ENCODE measurements at regions not wholly inside any gene's neighbourhood (a gene's known extent, or its start where the extent isn't known, plus 50 kb on each side); places are given as distances from the start of the nearest gene placed in this dataset.

- no peak for TF ChIP-seq CTCF (IDR thresholded peaks at IDR 0.05; ENCODE audit: control extremely low read depth, extremely low read depth)
- H3K27me3 ChIP-seq (ENCODE audit: control insufficient read depth in 3 of 3, insufficient read depth in 3 of 3, low read length in 2 of 3): no peaks in the 10 kb centered on the region
- H3K4me3 ChIP-seq: no peak overlapping the region
- no peak overlapping the region for H3K27ac ChIP-seq (ENCODE audit: low read depth in 1 of 2, low read length in 1 of 2)
- no peak overlapping the region for H3K9ac ChIP-seq (ENCODE audit: insufficient read depth in 1 of 2, low read length in 2 of 2)
- ATAC-seq (ENCODE audit: insufficient read depth, low FRiP score) (no peak), DNase-seq (no peak)
- no peaks in the 10 kb centered on the region for H3K36me3 ChIP-seq (ENCODE audit: control insufficient read depth in 4 of 4, insufficient read depth in 4 of 4, low read length in 4 of 4)
- H3K4me1 ChIP-seq (ENCODE audit: control insufficient read depth in 5 of 5, insufficient read depth in 5 of 5, low read length in 5 of 5): peaks cover 0 to 19% (median 0%) of the 10 kb centered on the region in 5 donors
- H3K9me3 ChIP-seq (ENCODE audit: control insufficient read depth in 4 of 4, insufficient read depth in 3 of 4, low read length in 3 of 4): no peaks in the 10 kb centered on the region
- 82 to 85% methylated on average over 6 of the region's 6 CpGs for WGBS, 2 donors
These were observed 157.8 kb upstream of the TRPC6 start for GRCh38 chr11:101741479-101742175.

GRCh38 chr11:101741061-101741460 lies 157.3 kb upstream of the TRPC6 start:
- Histone ChIP-seq H3K4me3 (no peak overlapping the region), H3K36me3 (ENCODE audit: control insufficient read depth in 4 of 4, insufficient read depth in 4 of 4, low read length in 4 of 4) (no peaks in the 10 kb centered on the region), H3K4me1 (ENCODE audit: control insufficient read depth in 5 of 5, insufficient read depth in 5 of 5, low read length in 5 of 5) (peaks cover 0 to 18% (median 0%) of the 10 kb centered on the region in 5 donors), H3K27ac (ENCODE audit: low read depth in 1 of 2, low read length in 1 of 2) (no peak overlapping the region), H3K27me3 (ENCODE audit: control insufficient read depth in 3 of 3, insufficient read depth in 3 of 3, low read length in 2 of 3) (no peaks in the 10 kb centered on the region), H3K9me3 (ENCODE audit: control insufficient read depth in 4 of 4, insufficient read depth in 3 of 4, low read length in 3 of 4) (no peaks in the 10 kb centered on the region), H3K9ac (ENCODE audit: insufficient read depth in 1 of 2, low read length in 2 of 2) (no peak overlapping the region)
- TF ChIP-seq CTCF (IDR thresholded peaks at IDR 0.05; ENCODE audit: control extremely low read depth, extremely low read depth): no peak
- no peak for DNase-seq
- ATAC-seq (ENCODE audit: insufficient read depth, low FRiP score): no peak
- WGBS, 2 donors: 79 to 82% methylated on average over 1 of the region's 1 CpG

- Histone ChIP-seq H3K9ac (ENCODE audit: insufficient read depth in 1 of 2, low read length in 2 of 2) (no peak overlapping the region), H3K36me3 (ENCODE audit: control insufficient read depth in 4 of 4, insufficient read depth in 4 of 4, low read length in 4 of 4) (no peaks in the 10 kb centered on the region), H3K27ac (ENCODE audit: low read depth in 1 of 2, low read length in 1 of 2) (no peak overlapping the region), H3K4me1 (ENCODE audit: control insufficient read depth in 5 of 5, insufficient read depth in 5 of 5, low read length in 5 of 5) (peaks cover 0 to 6% (median 0%) of the 10 kb centered on the region in 5 donors), H3K4me3 (no peak overlapping the region), H3K9me3 (ENCODE audit: control insufficient read depth in 4 of 4, insufficient read depth in 3 of 4, low read length in 3 of 4) (no peaks in the 10 kb centered on the region), H3K27me3 (ENCODE audit: control insufficient read depth in 3 of 3, insufficient read depth in 3 of 3, low read length in 2 of 3) (no peaks in the 10 kb centered on the region)
- TF ChIP-seq CTCF (IDR thresholded peaks at IDR 0.05; ENCODE audit: control extremely low read depth, extremely low read depth): no peak
- 63 to 74% methylated on average over 1 of the region's 1 CpG for WGBS, 2 donors
- ATAC-seq (ENCODE audit: insufficient read depth, low FRiP score) (no peak), DNase-seq (peak; percentile 30 to 73 (median 64))
These were observed 154.6 kb upstream of the TRPC6 start for GRCh38 chr11:101738452-101738851.
